ENCODE measurements at regions not wholly inside any gene's neighbourhood (a gene's known extent, or its start where the extent isn't known, plus 50 kb on each side); places are given as distances from the start of the nearest gene placed in this dataset.

- TF ChIP-seq, protein P1, sequence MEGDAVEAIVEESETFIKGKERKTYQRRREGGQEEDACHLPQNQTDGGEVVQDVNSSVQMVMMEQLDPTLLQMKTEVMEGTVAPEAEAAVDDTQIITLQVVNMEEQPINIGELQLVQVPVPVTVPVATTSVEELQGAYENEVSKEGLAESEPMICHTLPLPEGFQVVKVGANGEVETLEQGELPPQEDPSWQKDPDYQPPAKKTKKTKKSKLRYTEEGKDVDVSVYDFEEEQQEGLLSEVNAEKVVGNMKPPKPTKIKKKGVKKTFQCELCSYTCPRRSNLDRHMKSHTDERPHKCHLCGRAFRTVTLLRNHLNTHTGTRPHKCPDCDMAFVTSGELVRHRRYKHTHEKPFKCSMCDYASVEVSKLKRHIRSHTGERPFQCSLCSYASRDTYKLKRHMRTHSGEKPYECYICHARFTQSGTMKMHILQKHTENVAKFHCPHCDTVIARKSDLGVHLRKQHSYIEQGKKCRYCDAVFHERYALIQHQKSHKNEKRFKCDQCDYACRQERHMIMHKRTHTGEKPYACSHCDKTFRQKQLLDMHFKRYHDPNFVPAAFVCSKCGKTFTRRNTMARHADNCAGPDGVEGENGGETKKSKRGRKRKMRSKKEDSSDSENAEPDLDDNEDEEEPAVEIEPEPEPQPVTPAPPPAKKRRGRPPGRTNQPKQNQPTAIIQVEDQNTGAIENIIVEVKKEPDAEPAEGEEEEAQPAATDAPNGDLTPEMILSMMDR (IDR thresholded peaks at IDR 0.05; ENCODE audit: control extremely low read depth in 1 of 3, insufficient read depth in 1 of 3, low read depth in 1 of 3, low read length in 3 of 3): no peak
- TF ChIP-seq JUN (IDR thresholded peaks at IDR 0.05; ENCODE audit: low read depth, low read length) (no peak), CBX5 (IDR thresholded peaks at IDR 0.05; ENCODE audit: low read depth, low read length) (no peak), HDAC2 (IDR thresholded peaks at IDR 0.05; ENCODE audit: borderline replicate concordance in 1 of 2, low read depth in 2 of 2, low read length in 2 of 2) (no peak)
These were observed 724.7 kb upstream of the FZD8 start (continued) for GRCh38 chr10:36366843-36367242.
